Peyer's patch (tissue), 4 donors: ENCODE measurements at regions not wholly inside any gene's neighbourhood (a gene's known extent, or its start where the extent isn't known, plus 50 kb on each side); places are given as distances from the start of the nearest gene placed in this dataset.

Experiments used
- POLR2A ChIP-seq, 2 donors: fragments of 450-650 bp; IDR thresholded peaks; one replicate each; pipeline ENCODE4 v1.5.1; 2017; ENCODE audit warnings: antibody characterized with exemption in 2 of 2, mild to moderate bottlenecking in 2 of 2, moderate library complexity in 2 of 2
- TF ChIP-seq, protein P1 (sequence below), 6 experiments: fragments of 450-650 bp in 4 of 6; fragments of 200-600 bp in 2 of 6; sonication (generic) in 1 of 6; IDR thresholded peaks; one replicate each; pipeline ENCODE4 v1.5.1; 2017 to 2019; ENCODE audit warnings: antibody characterized with exemption in 6 of 6, mild to moderate bottlenecking in 3 of 6, moderate library complexity in 1 of 6

DNA sequence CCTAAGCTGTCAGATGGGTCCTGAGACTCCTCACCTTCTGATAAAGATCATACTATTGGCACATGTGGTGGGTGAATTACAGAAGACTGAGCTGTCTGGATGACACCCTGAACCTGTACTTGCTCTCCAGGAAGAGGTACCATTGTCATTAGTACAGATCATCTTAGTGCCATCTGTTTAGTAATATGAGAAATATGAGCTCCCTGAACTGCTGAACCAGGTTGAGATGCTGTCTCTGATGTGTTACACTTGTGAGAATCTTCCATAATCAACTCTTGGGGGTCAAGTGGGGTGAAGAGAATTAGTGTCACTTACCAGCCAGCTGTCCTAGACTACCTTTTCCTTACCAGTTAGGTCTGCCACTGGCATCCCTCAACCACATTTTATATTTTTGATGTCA, 531.0 kb downstream of the EPHA7 start:
- TF ChIP-seq, protein P1, sequence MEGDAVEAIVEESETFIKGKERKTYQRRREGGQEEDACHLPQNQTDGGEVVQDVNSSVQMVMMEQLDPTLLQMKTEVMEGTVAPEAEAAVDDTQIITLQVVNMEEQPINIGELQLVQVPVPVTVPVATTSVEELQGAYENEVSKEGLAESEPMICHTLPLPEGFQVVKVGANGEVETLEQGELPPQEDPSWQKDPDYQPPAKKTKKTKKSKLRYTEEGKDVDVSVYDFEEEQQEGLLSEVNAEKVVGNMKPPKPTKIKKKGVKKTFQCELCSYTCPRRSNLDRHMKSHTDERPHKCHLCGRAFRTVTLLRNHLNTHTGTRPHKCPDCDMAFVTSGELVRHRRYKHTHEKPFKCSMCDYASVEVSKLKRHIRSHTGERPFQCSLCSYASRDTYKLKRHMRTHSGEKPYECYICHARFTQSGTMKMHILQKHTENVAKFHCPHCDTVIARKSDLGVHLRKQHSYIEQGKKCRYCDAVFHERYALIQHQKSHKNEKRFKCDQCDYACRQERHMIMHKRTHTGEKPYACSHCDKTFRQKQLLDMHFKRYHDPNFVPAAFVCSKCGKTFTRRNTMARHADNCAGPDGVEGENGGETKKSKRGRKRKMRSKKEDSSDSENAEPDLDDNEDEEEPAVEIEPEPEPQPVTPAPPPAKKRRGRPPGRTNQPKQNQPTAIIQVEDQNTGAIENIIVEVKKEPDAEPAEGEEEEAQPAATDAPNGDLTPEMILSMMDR (IDR thresholded peaks at IDR 0.05): no peak
- TF ChIP-seq POLR2A (IDR thresholded peaks at IDR 0.05): no peak
